ENCODE measurements at regions not wholly inside any gene's neighbourhood (a gene's known extent, or its start where the extent isn't known, plus 50 kb on each side); places are given as distances from the start of the nearest gene placed in this dataset.

- FAIRE-seq (no peak), DNase-seq (ENCODE audit: low read depth, low spot score) (no peak)
- no peak overlapping the region for H2AFZ ChIP-seq (ENCODE audit: control insufficient read depth, low read length)
- dilution Hi-C loops (cut with MboI; ENCODE audit: extremely low pct_ligation_motif_present, low sequenced_read_pairs) = no loop called here
- no peak overlapping the region for H3K27ac ChIP-seq (ENCODE audit: control insufficient read depth, insufficient read depth, low read length)
- no peaks in the 10 kb centered on the region for H3K27me3 ChIP-seq (ENCODE audit: control insufficient read depth, extremely low read depth, insufficient read depth, low read length)
- no peaks in the 10 kb centered on the region for H3K4me1 ChIP-seq (ENCODE audit: control insufficient read depth, extremely low read depth, insufficient read depth, low read length)
- H3K36me3 ChIP-seq (ENCODE audit: control insufficient read depth in 2 of 2, extremely low read depth in 1 of 2, insufficient read depth in 2 of 2, low read length in 2 of 2) = no peaks in the 10 kb centered on the region
- TF ChIP-seq CTCF (optimal IDR thresholded peaks at IDR 0.05 in 1 of 3, IDR thresholded peaks at IDR 0.05 in 1 of 3, conservative IDR thresholded peaks at IDR 0.05 in 1 of 3; ENCODE audit: extremely low read depth in 1 of 3, insufficient read depth in 2 of 3, low read length in 3 of 3) (no peak), EZH2 (IDR thresholded peaks at IDR 0.05; ENCODE audit: low read length) (no peak)
- no peaks in the 10 kb centered on the region for H3K9me3 ChIP-seq (ENCODE audit: control insufficient read depth, low read depth, low read length)
- H3K4me3 ChIP-seq (ENCODE audit: control insufficient read depth in 2 of 3, extremely low read depth in 1 of 3, insufficient read depth in 2 of 3, low read depth in 1 of 3, low read length in 3 of 3) = no peak overlapping the region
- no peaks in the 10 kb centered on the region for H3K79me2 ChIP-seq (ENCODE audit: control insufficient read depth, insufficient read depth, low read length)
- H3K4me2 ChIP-seq (ENCODE audit: control insufficient read depth, extremely low read depth, insufficient read depth, low read depth, low read length) = no peak overlapping the region
- no peaks in the 10 kb centered on the region for H3K9me1 ChIP-seq (ENCODE audit: control insufficient read depth, extremely low read depth, insufficient read depth, low read length)
- H4K20me1 ChIP-seq (ENCODE audit: control insufficient read depth, extremely low read depth, insufficient read depth, low read length) = no peaks in the 10 kb centered on the region
- no peak overlapping the region for H3K9ac ChIP-seq (ENCODE audit: control insufficient read depth, extremely low read depth, insufficient read depth, low read length)
Measured at GRCh38 chrX:33735182-33735581, 396.9 kb downstream of the FAM47A start.

DNA sequence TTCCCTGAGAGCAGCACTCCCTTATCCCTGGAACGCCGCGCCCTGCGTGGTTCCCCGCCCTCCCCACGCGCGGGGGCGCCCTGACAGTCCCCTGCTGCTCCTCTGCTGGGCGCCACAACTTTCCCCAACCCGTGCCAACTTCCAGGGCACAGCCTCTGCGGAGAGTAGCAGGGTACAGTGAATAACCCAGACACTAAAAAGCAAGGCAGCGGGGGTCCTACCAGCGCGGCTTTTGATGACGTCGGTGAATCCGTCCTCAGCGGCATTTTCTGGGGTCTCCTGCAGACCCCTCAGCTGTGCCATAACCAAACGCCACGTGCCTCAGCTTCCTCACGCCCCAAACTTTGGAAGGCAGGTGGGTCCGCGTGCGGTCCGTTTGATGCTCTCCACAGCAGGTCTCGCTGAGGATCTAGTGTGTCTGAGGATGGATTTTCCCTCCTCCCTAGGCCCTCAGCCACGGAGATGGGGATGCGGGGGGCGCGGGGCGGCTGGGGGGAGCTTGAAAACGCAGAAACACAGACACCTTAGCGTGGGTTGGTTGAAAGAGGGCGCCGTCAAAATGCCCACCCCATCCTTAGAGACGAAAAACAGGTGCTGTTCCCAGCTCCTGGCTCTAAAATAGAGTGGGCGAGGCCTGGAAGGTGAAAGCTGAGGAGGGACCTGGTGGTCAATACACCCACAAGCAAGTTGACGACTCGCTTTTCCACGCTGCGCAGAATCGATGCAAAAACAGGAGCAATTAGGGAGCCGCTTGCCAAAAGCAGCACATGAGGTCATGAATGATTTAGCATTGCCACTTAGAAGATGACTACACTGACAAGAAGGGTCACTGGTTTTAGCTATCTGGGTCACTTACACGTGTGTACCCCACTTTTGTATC, 405.6 kb downstream of the FAM47A start:
- no peak overlapping the region for H2AFZ ChIP-seq (ENCODE audit: control insufficient read depth, low read length)
- H3K27me3 ChIP-seq (ENCODE audit: control insufficient read depth, extremely low read depth, insufficient read depth, low read length) = no peaks in the 10 kb centered on the region
- no peak overlapping the region for H3K4me2 ChIP-seq (ENCODE audit: control insufficient read depth, extremely low read depth, insufficient read depth, low read depth, low read length)
- no peak overlapping the region for H3K9ac ChIP-seq (ENCODE audit: control insufficient read depth, extremely low read depth, insufficient read depth, low read length)
- H3K9me1 ChIP-seq (ENCODE audit: control insufficient read depth, extremely low read depth, insufficient read depth, low read length) = no peaks in the 10 kb centered on the region
- dilution Hi-C loops (cut with MboI; ENCODE audit: extremely low pct_ligation_motif_present, low sequenced_read_pairs) = no loop called here
- H4K20me1 ChIP-seq (ENCODE audit: control insufficient read depth, extremely low read depth, insufficient read depth, low read length) = no peaks in the 10 kb centered on the region
- no peak overlapping the region for H3K27ac ChIP-seq (ENCODE audit: control insufficient read depth, insufficient read depth, low read length)
- TF ChIP-seq CTCF (optimal IDR thresholded peaks at IDR 0.05 in 1 of 3, IDR thresholded peaks at IDR 0.05 in 1 of 3, conservative IDR thresholded peaks at IDR 0.05 in 1 of 3; ENCODE audit: extremely low read depth in 1 of 3, insufficient read depth in 2 of 3, low read length in 3 of 3) (no peak), EZH2 (IDR thresholded peaks at IDR 0.05; ENCODE audit: low read length) (no peak)
- H3K4me3 ChIP-seq (ENCODE audit: control insufficient read depth in 2 of 3, extremely low read depth in 1 of 3, insufficient read depth in 2 of 3, low read depth in 1 of 3, low read length in 3 of 3) = no peak overlapping the region
- H3K4me1 ChIP-seq (ENCODE audit: control insufficient read depth, extremely low read depth, insufficient read depth, low read length) = no peaks in the 10 kb centered on the region
- H3K9me3 ChIP-seq (ENCODE audit: control insufficient read depth, low read depth, low read length) = no peaks in the 10 kb centered on the region
- H3K36me3 ChIP-seq (ENCODE audit: control insufficient read depth in 2 of 2, extremely low read depth in 1 of 2, insufficient read depth in 2 of 2, low read length in 2 of 2) = no peaks in the 10 kb centered on the region
- H3K79me2 ChIP-seq (ENCODE audit: control insufficient read depth, insufficient read depth, low read length) = no peaks in the 10 kb centered on the region
- DNase-seq (ENCODE audit: low read depth, low spot score) = no peak
- no peak for FAIRE-seq
